ENCODE measurements at regions not wholly inside any gene's neighbourhood (a gene's known extent, or its start where the extent isn't known, plus 50 kb on each side); places are given as distances from the start of the nearest gene placed in this dataset.

DNA sequence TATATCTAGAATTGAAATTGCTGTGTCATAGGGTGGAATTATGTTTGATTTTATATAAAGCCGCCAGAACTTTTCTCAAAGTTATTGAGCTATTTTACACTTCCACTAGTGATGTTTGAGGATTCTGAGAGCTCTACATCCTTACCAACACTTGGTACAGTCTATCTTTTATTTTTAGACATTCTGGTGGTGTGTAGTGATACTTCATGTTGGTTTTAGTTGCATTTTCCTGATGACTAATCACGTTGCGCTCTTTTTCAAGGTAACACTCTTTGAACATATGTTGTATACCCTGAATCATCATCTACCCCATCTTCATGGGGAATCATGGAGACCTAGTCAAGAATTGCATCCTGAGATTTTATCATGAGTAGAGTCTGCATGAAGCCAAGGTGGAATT lies 141.7 kb downstream of the NXNL2 start:
- POLR2A ChIA-PET, result no interaction called here
- in situ Hi-C loops (cut with HindIII; ENCODE audit: low pct_unique_long_range_greater_than_20kb, low sequenced_read_pairs), result no loop called here
- intact Hi-C loops (cut with micrococcal nuclease; ENCODE audit: unreplicated experiment), result no loop called here

DNA sequence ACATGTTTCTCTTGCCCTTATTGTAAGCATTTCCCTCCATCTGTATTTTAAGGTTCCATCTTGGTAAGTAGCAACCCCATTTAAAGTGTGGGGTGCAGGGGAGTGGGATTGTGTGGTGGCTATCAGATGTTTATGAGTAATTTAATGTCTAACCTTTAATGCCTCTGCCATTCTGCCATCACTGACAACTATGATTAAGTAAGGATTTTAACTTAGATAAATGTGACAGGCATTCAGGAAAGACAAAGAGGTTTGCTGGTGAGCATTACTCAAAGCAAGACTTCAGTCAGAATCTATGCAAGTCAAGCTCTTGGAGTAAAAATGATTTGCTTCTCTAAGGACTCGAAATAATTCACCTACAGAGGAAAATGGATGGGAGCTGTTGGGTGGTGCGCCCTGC lies 143.0 kb downstream of the NXNL2 start:
- ChIA-PET CTCF (no interaction called here), POLR2A (no interaction called here)
- intact Hi-C loops (cut with micrococcal nuclease; ENCODE audit: unreplicated experiment) (no loop called here), in situ Hi-C loops (cut with HindIII; ENCODE audit: low pct_unique_long_range_greater_than_20kb, low sequenced_read_pairs) (no loop called here)
- Histone ChIP-seq H3K4me1 (ENCODE audit: control insufficient read depth, insufficient read depth, low read length) (no peaks in the 10 kb centered on the region), H3K9me3 (ENCODE audit: control insufficient read depth, insufficient read depth, low read depth, low read length) (no peaks in the 10 kb centered on the region), H3K27me3 (ENCODE audit: control insufficient read depth, insufficient read depth, low read length) (no peaks in the 10 kb centered on the region), H3K4me3 (ENCODE audit: low read depth in 2 of 2, low read length in 2 of 2) (no peak overlapping the region), H3K27ac (ENCODE audit: low read length) (no peak overlapping the region), H3K36me3 (ENCODE audit: control insufficient read depth, insufficient read depth, low read length) (no peaks in the 10 kb centered on the region)
- DNase-seq (ENCODE audit: low read depth, low spot score) (no peak), ATAC-seq (no peak)
- BruUV-seq (replicated peaks), result no TSS peak
- TF ChIP-seq, protein P1, sequence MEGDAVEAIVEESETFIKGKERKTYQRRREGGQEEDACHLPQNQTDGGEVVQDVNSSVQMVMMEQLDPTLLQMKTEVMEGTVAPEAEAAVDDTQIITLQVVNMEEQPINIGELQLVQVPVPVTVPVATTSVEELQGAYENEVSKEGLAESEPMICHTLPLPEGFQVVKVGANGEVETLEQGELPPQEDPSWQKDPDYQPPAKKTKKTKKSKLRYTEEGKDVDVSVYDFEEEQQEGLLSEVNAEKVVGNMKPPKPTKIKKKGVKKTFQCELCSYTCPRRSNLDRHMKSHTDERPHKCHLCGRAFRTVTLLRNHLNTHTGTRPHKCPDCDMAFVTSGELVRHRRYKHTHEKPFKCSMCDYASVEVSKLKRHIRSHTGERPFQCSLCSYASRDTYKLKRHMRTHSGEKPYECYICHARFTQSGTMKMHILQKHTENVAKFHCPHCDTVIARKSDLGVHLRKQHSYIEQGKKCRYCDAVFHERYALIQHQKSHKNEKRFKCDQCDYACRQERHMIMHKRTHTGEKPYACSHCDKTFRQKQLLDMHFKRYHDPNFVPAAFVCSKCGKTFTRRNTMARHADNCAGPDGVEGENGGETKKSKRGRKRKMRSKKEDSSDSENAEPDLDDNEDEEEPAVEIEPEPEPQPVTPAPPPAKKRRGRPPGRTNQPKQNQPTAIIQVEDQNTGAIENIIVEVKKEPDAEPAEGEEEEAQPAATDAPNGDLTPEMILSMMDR (IDR thresholded peaks at IDR 0.05), result no peak
- TF ChIP-seq TCF7L2 (IDR thresholded peaks at IDR 0.05; ENCODE audit: low read depth, low read length), result no peak
- no peak for TF ChIP-seq SIN3A (IDR thresholded peaks at IDR 0.05; ENCODE audit: borderline replicate concordance, insufficient read depth, low read depth, low read length)
- TF ChIP-seq POLR2AphosphoS5 (IDR thresholded peaks at IDR 0.05; ENCODE audit: low read depth, low read length), result no peak
- TF ChIP-seq, protein P2, sequence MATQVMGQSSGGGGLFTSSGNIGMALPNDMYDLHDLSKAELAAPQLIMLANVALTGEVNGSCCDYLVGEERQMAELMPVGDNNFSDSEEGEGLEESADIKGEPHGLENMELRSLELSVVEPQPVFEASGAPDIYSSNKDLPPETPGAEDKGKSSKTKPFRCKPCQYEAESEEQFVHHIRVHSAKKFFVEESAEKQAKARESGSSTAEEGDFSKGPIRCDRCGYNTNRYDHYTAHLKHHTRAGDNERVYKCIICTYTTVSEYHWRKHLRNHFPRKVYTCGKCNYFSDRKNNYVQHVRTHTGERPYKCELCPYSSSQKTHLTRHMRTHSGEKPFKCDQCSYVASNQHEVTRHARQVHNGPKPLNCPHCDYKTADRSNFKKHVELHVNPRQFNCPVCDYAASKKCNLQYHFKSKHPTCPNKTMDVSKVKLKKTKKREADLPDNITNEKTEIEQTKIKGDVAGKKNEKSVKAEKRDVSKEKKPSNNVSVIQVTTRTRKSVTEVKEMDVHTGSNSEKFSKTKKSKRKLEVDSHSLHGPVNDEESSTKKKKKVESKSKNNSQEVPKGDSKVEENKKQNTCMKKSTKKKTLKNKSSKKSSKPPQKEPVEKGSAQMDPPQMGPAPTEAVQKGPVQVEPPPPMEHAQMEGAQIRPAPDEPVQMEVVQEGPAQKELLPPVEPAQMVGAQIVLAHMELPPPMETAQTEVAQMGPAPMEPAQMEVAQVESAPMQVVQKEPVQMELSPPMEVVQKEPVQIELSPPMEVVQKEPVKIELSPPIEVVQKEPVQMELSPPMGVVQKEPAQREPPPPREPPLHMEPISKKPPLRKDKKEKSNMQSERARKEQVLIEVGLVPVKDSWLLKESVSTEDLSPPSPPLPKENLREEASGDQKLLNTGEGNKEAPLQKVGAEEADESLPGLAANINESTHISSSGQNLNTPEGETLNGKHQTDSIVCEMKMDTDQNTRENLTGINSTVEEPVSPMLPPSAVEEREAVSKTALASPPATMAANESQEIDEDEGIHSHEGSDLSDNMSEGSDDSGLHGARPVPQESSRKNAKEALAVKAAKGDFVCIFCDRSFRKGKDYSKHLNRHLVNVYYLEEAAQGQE (IDR thresholded peaks at IDR 0.05; ENCODE audit: insufficient read depth in 1 of 2, low read depth in 2 of 2, low read length in 1 of 2), result no peak

More for the DNA sequence above, 141.7 kb downstream of the NXNL2 start:
- CTCF ChIA-PET, result no interaction called here
- Histone ChIP-seq H3K27ac (ENCODE audit: low read length) (no peak overlapping the region), H3K4me1 (ENCODE audit: control insufficient read depth, insufficient read depth, low read length) (no peaks in the 10 kb centered on the region), H3K9me3 (ENCODE audit: control insufficient read depth, insufficient read depth, low read depth, low read length) (no peaks in the 10 kb centered on the region), H3K27me3 (ENCODE audit: control insufficient read depth, insufficient read depth, low read length) (no peaks in the 10 kb centered on the region), H3K36me3 (ENCODE audit: control insufficient read depth, insufficient read depth, low read length) (no peaks in the 10 kb centered on the region), H3K4me3 (ENCODE audit: low read depth in 2 of 2, low read length in 2 of 2) (no peak overlapping the region)
- ATAC-seq, result no peak
- no peak for DNase-seq (ENCODE audit: low read depth, low spot score)
- TF ChIP-seq, protein P2 (IDR thresholded peaks at IDR 0.05; ENCODE audit: insufficient read depth in 1 of 2, low read depth in 2 of 2, low read length in 1 of 2), result no peak
- TF ChIP-seq POLR2AphosphoS5 (IDR thresholded peaks at IDR 0.05; ENCODE audit: low read depth, low read length), result no peak
- no peak for TF ChIP-seq SIN3A (IDR thresholded peaks at IDR 0.05; ENCODE audit: borderline replicate concordance, insufficient read depth, low read depth, low read length)
- TF ChIP-seq, protein P1 (IDR thresholded peaks at IDR 0.05), result no peak
- no peak for TF ChIP-seq TCF7L2 (IDR thresholded peaks at IDR 0.05; ENCODE audit: low read depth, low read length)
- no TSS peak for BruUV-seq (replicated peaks)
